SK-N-MC (cell line): ENCODE measurements at regions not wholly inside any gene's neighbourhood (a gene's known extent, or its start where the extent isn't known, plus 50 kb on each side); places are given as distances from the start of the nearest gene placed in this dataset.

Source experiments
- EZH2 ChIP-seq: fragments of 200-600 bp; sonication (generic); IDR thresholded peaks from one replicate; pipeline ENCODE4 v1.6.1; 2017; ENCODE audit warnings: antibody characterized with exemption
- POLR2AphosphoS5 ChIP-seq: IDR thresholded peaks from 2 replicates; pipeline ENCODE4 v1.6.1; 2012; ENCODE audit warnings: mild to moderate bottlenecking, low read depth, low read length, borderline replicate concordance

- TF ChIP-seq EZH2 (no peak), POLR2AphosphoS5 (no peak)
Observed at GRCh38 chr2:180314086-180314485, 307.0 kb upstream of the CWC22 start.
